Suppressor macrophage (primary cell): ENCODE measurements at regions not wholly inside any gene's neighbourhood (a gene's known extent, or its start where the extent isn't known, plus 50 kb on each side); places are given as distances from the start of the nearest gene placed in this dataset.
A peak's percentile ranks its signal among the peaks of the same experiment; 100 is the strongest.
"Not testable (repeated sequence)": the region's sequence is repeated elsewhere in the genome, so short reads cannot be mapped to it uniquely, and the experiment has no call there.

ENCODE experiments used
- DNase-seq, 4 experiments: peaks; one replicate each; pipeline ENCODE4 v3.0.0-alpha.2; 2020 to 2022

- DNase-seq: no peak
These were observed 106.7 kb downstream of the FAM174A start for GRCh38 chr5:100641833-100642232.

GRCh38 chr5:100643473-100643872 lies 108.3 kb downstream of the FAM174A start:
- DNase-seq: peak in 2 of 4 experiments; percentile 20 to 32

GRCh38 chr5:100644185-100644584 lies 109.0 kb downstream of the FAM174A start:
- DNase-seq: no peak

- no peak for DNase-seq
These were observed 109.6 kb downstream of the FAM174A start for GRCh38 chr5:100644776-100645175.

GRCh38 chr5:100646011-100646410 lies 110.8 kb downstream of the FAM174A start:
- DNase-seq: no peak

- no peak for DNase-seq
These were observed 111.5 kb downstream of the FAM174A start for GRCh38 chr5:100646691-100647090.

GRCh38 chr5:100647461-100648230 lies 112.5 kb downstream of the FAM174A start:
- DNase-seq: peak; percentile 58 to 79 (median 72)

- no peak for DNase-seq
These were observed 119.7 kb downstream of the FAM174A start for GRCh38 chr5:100654895-100655294.

- not testable (repeated sequence) for DNase-seq
These were observed 121.6 kb downstream of the FAM174A start for GRCh38 chr5:100656771-100657170.

GRCh38 chr5:100659080-100659795 lies 124.1 kb downstream of the FAM174A start:
- no peak for DNase-seq

GRCh38 chr5:100664140-100664539 lies 129.0 kb downstream of the FAM174A start:
- DNase-seq: no peak

- peak; percentile 48 to 84 (median 70) for DNase-seq
These were observed 132.0 kb downstream of the FAM174A start for GRCh38 chr5:100667161-100667630.

GRCh38 chr5:100668511-100668910 lies 133.3 kb downstream of the FAM174A start:
- no peak for DNase-seq

GRCh38 chr5:100676817-100677631 lies 141.8 kb downstream of the FAM174A start:
- no peak for DNase-seq

GRCh38 chr5:100682625-100683024 lies 147.5 kb downstream of the FAM174A start:
- DNase-seq: no peak

GRCh38 chr5:100683881-100684280 lies 148.7 kb downstream of the FAM174A start:
- no peak for DNase-seq

GRCh38 chr5:100685122-100685521 lies 149.9 kb downstream of the FAM174A start:
- not testable (repeated sequence) for DNase-seq

GRCh38 chr5:100688834-100689233 lies 153.7 kb downstream of the FAM174A start:
- not testable (repeated sequence) for DNase-seq

GRCh38 chr5:100690036-100690560 lies 154.9 kb downstream of the FAM174A start:
- no peak for DNase-seq

GRCh38 chr5:100691085-100691484 lies 155.9 kb downstream of the FAM174A start:
- DNase-seq: no peak

GRCh38 chr5:100691548-100691947 lies 156.4 kb downstream of the FAM174A start:
- no peak for DNase-seq

- no peak for DNase-seq
These were observed 158.3 kb downstream of the FAM174A start for GRCh38 chr5:100693481-100693880.

- DNase-seq: no peak
These were observed 158.9 kb downstream of the FAM174A start for GRCh38 chr5:100694100-100694499.
